ENCODE measurements at regions not wholly inside any gene's neighbourhood (a gene's known extent, or its start where the extent isn't known, plus 50 kb on each side); places are given as distances from the start of the nearest gene placed in this dataset. TPM values are rescaled to one million over a fixed set of nuclear protein-coding genes. Genes with fewer than 3 reads are reported as not detected.

GRCh38 chr5:91222482-91222881 lies 160.6 kb downstream of the ARRDC3 start:
- TF ChIP-seq CTCF (IDR thresholded peaks at IDR 0.05; ENCODE audit: insufficient read depth, low read length), result no peak
- no peak overlapping the region for H3K4me3 ChIP-seq (ENCODE audit: low read depth, low read length)
- DNase-seq (ENCODE audit: low read depth), result no peak

DNA sequence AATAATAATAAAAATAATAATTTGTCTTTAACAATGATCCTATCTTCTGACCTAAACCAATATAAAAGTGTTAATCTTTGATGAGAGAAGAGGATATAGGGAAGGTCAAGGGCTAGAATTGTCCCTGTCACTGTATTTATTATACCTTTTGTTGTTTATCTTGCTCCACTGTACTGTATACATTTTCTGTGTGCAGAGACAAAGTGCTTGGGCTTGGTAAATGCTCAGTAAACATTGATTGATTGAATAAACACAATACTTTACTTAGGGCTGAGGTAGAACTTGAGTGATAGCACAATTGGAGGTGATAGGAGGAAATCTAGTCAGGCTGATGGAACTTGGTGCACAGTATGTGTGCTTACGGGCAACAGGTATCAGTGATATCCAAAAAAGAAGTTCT lies 161.2 kb downstream of the ARRDC3 start:
- no peak for TF ChIP-seq CTCF (IDR thresholded peaks at IDR 0.05; ENCODE audit: insufficient read depth, low read length)
- no peak for DNase-seq (ENCODE audit: low read depth)
- H3K4me3 ChIP-seq (ENCODE audit: low read depth, low read length), result no peak overlapping the region

DNA sequence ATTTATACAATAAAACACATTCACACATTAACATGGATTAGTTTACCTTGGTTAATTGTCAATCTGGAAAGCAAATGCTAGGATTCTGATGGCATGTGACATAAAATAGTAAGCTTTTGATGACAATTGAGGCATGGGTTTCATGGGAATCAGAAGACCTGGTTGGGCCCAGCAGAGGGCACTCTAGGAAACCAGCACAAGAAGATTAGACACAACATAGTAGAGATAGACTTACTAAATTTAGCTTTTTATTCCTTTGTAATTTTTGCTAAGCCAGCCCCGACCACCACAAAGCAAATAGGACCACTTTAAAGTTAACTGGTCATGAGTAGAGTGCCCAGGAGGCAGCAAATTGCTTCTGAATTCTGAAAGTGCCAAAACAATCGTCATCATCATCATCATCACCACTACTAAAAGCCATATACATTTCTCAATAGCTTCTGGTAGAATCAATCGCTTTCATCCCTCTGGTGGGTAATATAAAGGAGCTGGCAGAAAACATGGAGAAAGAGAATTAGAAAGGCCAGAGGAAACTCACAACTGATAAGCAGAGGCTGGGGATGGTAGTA lies 163.2 kb downstream of the ARRDC3 start:
- no peak for DNase-seq (ENCODE audit: low read depth)
- peak; percentile 48 for TF ChIP-seq CTCF (IDR thresholded peaks at IDR 0.05; ENCODE audit: insufficient read depth, low read length)
- no peak overlapping the region for H3K4me3 ChIP-seq (ENCODE audit: low read depth, low read length)

GRCh38 chr5:91219091-91219802 lies 163.9 kb downstream of the ARRDC3 start:
- peak; percentile 97 for DNase-seq (ENCODE audit: low read depth)
- TF ChIP-seq CTCF (IDR thresholded peaks at IDR 0.05; ENCODE audit: insufficient read depth, low read length), result no peak
- H3K4me3 ChIP-seq (ENCODE audit: low read depth, low read length), result no peak overlapping the region

- no peak overlapping the region for H3K4me3 ChIP-seq (ENCODE audit: low read depth, low read length)
- no peak for TF ChIP-seq CTCF (IDR thresholded peaks at IDR 0.05; ENCODE audit: insufficient read depth, low read length)
- no peak for DNase-seq (ENCODE audit: low read depth)
Observed at GRCh38 chr5:91217859-91218258, 165.3 kb downstream of the ARRDC3 start.

DNA sequence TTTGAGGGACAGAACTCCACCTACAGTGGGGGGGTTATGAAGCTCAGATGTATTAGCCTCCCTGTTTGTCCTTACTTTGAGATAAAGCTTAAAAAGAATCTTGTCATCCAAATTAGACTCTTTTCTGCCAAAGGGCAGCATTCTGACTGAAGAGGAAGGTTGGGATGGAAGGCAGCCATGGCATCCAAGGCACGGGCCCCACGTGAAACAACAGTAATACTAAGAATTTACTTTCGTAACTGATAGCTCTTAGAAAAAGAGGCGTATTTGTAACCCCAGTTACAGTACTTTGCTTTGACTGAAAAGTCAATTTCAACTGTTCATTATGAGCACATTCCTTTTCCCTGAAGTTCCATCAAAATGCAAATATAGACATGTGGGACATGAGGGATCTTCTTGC lies 168.5 kb downstream of the ARRDC3 start:
- TF ChIP-seq CTCF (IDR thresholded peaks at IDR 0.05; ENCODE audit: insufficient read depth, low read length), result no peak
- no peak for DNase-seq (ENCODE audit: low read depth)
- no peak overlapping the region for H3K4me3 ChIP-seq (ENCODE audit: low read depth, low read length)

Small RNA genes lying in the stretch of these regions (small RNA-seq; reads per million reads assigned to genes)
- gene RF00017 (not detected), gene RNU4-90P (not detected)

All from fibroblast of the aortic adventitia (primary cell).